ENCODE measurements at regions not wholly inside any gene's neighbourhood (a gene's known extent, or its start where the extent isn't known, plus 50 kb on each side); places are given as distances from the start of the nearest gene placed in this dataset.

GRCh38 chr5:167730121-167730520 is 561.3 kb upstream of the WWC1 start:
- no peak for DNase-seq

DNA sequence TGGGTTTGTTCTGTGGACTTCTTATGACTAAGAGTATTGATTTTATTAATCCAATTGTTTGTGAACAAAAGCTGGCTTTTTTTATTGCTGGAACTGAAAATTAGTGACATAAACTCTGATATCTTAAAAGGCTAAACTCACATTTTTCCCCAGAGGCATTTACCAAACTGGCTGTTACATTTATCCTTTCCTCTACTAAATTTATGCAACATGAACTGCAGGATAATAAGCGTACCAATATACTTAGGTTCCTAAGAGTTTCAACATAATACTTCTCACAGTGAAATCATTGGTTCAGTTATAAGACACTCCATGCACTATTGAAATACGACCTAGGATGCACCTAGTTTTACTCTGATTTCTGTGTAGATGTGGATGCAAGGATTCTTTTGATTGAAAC is 560.8 kb upstream of the WWC1 start:
- no peak for DNase-seq

DNA sequence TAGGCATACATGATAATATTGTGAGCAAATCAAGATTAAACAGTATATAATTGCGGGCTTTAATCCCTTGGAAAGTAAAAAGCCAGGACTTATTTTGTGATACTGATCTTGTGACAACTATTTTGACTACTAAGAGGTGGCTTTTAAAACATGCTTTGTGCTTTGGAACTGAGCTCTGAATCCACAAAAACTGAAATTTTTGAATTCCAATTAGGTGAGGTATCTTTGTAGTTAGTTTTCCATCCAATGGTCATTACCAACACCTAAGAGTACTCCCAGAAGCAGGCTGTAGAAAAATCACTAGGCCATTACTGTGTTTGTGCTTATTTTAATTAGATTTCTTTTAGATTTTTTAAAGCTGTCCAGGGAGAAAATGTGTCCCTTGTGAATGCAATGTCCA is 559.5 kb upstream of the WWC1 start:
- no peak for DNase-seq

- DNase-seq: no peak
Measured at GRCh38 chr5:167732499-167732898, 558.9 kb upstream of the WWC1 start.

DNA sequence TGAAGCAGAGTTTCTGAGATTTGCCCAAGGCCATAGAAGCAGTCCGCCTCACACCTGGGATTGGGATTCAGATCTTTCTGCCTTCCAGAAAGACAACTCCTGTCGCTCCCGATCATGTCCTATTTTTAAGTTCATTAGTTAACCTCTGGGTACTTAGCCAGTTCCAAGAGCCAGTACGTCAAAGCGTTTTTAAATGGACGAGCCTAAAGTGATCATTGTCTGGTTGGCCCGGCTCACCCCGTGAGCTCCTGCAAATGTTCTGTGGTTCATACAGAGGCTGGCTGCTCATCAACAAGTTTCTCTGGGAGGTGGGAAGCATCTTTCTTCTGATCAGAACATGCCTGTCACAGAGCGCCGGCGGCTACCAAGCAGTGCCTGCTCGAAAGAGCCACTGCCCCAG is 554.5 kb upstream of the WWC1 start:
- DNase-seq: no peak

DNA sequence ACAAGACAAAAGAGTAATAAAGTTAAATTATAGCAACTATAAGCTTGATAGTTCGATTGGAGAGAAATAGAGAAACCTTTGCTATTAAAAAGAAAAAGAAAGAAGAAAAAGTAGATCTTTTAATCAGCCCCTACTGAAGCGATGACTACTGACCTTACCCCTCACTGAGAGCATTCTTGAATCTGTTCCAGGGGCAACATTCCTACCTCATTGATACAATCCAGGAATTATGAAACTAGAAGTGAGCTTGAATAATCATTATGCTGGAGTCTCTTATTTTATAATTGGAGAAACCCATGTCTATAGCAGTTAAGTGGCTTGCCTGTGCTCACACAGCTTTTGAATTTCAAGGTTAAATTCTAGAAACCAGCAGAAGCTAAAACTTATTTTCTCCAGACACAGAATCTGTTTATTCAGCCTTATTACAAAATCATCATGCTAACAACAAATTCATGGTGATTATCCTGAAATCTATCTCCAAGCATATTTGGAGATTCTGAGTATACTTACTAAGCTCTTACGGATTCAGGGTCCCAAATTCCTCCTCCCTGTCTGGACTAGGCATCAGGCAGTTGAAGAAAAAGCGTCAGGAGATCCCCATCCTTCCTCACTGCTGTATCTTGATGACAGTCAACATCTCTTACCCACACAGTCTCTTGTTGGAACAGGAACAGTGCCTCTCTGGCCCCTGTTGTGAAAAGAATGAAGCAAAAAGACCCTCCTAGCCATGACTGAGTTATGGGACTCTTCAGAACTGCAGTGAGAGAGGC is 547.6 kb upstream of the WWC1 start:
- no peak for DNase-seq

DNA sequence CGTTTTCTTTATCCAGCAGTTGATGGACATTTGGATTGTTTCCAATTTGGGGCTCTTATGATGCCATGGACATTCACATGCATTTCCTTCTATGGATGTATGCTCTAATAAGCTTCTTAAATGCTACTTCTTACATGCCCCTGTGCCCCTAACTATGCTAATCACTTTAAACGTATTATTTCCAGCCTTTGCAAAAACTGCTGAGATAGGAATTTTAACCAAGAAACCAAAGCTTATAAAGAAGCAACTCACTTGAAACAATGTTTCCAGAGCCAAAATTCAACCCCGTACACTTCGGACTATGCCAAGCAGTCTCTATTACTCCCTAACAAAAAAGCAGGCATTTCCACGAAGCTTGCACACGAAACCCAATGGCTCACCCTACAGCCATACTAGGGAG is 545.6 kb upstream of the WWC1 start:
- no peak for DNase-seq

DNA sequence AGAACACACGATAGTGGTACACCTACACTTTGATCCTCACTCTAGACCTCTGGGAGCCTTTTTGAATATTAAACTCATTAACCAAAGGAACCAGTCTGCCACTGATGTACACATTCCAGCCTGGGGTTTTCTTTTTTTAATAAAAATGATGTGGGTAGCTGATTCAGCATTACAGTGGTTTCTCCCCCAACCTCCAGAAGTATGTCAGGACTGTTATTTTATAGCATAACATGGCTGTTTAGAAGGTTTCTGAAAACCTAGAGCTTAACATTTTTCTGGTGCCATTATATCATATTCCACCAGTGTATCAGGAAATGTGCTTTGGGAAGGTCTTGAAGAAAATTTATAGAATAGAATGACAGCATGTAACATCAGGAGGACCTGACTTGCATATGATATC is 540.9 kb upstream of the WWC1 start:
- DNase-seq: no peak

GRCh38 chr5:167752936-167753335 is 538.5 kb upstream of the WWC1 start:
- no peak for DNase-seq

DNA sequence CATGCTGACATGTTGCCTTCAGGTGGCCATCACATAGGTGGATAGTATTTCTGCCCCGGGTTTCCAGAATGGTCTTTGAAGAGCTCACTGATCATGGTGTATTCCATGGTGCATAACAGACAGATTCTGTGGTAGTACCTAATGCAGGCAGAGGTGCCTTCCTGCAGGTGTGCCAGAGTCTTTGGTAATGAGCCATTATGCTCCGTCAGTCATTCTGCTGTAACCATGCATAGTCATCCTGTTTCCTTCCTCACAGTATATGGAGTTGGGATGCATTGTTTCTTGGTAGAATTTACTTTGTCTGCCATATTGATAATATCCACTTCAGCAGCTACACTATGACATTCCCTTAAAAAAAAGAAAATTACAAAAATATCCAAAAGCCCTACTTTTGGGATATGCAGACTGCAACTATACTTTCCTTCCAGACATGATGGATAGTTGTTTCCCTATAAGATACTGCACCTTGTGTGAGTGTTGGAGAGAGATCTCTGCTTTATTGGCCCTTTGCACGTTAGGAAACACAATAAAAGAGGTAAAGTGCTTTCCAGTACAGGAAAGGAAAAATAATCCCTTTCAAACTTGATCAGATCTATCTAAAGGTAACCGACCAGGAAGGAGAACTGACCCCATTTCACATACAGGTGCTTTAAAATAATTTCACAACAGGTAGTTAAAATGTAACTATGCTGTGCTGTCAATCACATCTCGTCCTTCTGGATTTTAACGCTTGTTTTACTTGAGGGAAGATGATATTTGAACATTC is 537.5 kb upstream of the WWC1 start:
- DNase-seq: no peak

DNA sequence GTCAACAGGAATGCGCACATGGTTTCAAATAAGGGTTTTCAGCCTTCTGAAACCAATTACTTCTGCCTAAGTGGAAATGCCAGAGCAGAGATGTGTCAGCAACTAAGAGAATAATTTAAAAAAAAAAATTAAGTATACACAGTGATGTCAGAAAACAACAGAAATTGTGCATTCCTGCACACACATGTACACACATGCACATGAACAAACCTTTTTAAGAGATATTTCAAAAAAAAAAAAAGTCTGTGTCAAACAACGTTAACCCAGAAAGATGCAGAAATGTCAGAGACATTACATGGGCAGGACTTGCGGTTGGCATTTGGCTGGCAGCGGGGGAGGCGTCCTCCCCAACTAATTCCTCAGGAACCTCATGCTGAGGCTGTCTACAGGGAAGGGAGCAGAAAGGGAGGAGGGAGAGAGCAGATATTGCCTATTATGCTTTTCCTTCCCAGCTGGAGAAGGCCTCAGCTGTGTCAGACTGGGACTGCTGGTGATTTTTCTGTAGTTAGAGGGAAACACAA is 536.9 kb upstream of the WWC1 start:
- DNase-seq: no peak

DNA sequence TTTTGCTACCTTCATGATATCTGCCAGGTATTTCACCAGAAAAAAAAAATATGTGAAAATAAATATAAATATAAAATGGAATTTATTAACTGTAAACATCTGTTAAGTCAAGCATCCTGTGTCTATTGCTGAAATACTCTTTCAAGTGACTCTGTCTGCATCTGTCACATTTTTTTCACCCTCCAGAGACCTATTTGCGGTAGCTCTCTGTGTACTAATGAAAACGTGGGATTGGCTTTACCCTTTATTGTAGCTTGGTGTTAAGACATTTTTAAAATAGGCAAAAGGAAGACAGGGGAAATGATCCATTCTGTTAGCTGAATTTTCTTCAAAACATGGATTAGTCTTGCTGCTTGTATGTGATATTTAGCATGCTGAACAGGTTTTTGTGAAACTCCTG is 536.0 kb upstream of the WWC1 start:
- DNase-seq: no peak

DNA sequence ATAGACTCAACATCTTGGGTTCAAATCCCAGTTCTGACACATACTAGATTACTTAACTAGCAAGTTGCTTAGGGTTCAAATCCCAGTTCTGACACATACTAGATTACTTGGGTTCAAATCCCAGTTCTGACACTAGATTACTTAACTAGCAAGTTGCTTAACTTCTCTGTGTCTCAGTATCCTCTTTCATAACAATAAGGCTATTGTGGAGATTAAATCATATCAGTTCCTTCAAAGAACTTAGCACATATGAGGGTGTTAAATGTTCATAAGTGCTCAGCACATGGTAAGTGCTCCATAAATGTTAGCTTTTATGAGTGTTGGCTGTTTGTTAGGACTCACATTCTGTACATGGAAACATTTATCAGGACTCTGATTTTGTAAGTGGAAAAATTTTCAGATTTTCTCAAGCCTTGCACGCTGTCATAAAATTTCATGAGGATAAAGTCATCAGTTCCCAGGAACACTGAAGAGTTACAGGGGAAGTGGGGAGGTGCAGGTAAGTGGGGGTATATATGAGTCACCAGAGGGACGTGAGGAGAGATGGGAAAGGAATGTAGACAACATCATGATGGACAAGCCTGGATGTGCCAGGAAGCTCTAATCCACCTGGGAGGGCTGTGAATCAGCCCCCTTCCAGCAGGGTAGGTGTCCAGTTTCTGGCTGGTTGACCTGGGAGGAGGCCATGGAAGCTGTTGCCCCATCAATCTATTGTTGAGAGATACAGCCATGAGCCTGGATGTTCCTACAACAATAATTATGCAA is 532.2 kb upstream of the WWC1 start:
- DNase-seq: no peak

DNA sequence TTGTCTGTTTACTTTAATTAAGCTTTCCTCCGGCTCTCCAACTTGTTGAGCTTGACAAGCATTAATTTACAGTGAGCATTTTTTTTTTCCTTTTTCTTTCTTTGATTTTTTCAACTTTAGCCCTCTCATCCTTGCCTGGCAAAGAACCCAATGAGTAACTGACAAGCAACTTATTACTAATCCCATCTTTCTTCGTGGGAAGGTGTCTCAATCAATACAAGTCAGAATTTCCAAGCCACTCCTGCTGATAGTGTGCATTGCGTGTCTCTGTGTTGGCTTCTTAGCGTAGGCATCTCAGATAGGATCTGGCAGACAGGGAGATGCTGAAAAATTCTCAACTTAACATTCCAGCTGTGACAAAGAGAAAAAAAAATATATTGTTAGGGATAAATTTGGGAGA is 527.7 kb upstream of the WWC1 start:
- DNase-seq: no peak

GRCh38 chr5:167764641-167765289 is 526.7 kb upstream of the WWC1 start:
- no peak for DNase-seq

DNA sequence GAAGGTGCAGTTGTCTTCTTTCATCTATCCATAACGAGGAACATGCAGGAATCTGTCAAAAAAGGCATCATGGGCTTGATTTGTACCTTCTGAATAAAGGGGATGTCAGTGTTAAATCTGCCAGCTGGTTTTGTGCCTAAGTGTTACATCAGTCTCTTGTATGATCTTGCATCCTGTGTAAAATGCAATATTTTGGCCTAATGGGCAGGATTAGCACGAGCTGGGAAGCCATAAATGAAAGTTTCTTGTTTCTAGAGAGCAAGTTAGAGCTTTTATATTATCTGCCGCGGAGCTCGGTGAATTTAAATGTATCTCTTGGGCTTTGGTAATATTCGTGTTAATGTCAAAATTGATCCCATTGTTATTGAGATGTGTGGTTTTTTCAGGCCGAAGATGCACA is 526.1 kb upstream of the WWC1 start:
- DNase-seq: no peak

GRCh38 chr5:167766957-167767356 is 524.5 kb upstream of the WWC1 start:
- DNase-seq: no peak

DNA sequence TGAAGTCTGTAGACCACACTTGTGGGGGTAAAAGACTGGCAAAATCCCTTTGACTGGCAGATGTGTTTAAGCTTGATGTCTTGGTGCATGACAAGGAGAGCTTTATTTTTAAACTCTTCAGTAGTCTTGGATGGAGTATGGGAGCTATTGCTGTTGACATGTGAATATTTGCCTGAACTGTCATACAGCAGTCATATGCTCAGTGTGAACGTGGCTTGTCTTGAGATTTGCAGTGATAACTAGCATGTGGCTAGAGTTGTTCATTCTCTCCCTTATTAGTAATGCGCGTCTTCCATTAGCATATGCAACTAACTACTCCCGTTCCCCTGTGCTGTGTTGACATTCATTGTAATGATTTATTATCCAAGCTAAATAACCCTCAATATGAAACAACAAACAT is 523.6 kb upstream of the WWC1 start:
- no peak for DNase-seq

DNA sequence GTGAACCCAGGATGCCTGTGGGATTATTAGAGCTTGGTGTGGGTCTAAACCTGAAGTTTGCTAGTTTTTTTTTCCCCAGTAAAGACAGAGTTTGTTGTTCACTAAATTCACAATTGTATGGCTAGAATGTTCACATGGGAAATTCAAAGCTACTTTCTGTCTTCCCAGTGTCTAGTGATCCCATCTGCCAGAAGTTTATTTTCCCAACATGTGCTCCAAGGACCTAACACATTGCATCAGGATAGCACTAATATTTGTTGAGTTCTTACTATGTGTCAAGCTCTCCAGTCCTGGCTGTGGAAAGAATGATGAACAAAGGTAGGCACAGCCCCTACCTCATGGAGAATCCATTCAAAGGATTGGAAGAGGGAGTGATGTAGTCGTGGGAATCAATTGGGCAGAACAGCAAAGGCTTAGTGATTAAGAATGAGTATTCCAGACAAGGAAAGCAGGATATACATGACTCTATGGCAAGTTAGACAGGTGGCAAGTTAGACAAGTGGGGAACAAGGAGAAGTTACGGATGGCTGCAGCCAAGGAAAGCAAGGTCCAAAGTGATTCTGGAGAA is 521.5 kb upstream of the WWC1 start:
- DNase-seq: no peak

GRCh38 chr5:167770461-167770860 is 521.0 kb upstream of the WWC1 start:
- DNase-seq: no peak

DNA sequence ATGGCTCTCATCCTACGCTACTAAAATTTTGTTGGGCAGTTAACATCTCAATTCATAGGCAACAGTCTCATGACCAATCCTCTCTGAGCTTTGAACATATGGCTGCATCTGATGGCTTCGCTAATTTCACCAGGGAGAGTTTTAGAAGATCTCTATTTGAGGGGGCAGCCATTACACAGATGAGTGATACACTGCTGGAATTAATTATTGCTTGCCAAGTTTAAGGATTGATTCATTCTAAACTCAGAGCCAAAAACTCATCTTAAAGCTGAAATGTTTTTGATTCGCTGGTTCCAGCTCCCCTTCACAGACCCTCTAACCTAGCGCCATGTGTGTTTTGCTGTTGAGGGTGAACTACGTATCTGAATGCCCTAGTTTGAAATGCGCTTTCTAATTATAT is 519.9 kb upstream of the WWC1 start:
- DNase-seq: no peak

DNA sequence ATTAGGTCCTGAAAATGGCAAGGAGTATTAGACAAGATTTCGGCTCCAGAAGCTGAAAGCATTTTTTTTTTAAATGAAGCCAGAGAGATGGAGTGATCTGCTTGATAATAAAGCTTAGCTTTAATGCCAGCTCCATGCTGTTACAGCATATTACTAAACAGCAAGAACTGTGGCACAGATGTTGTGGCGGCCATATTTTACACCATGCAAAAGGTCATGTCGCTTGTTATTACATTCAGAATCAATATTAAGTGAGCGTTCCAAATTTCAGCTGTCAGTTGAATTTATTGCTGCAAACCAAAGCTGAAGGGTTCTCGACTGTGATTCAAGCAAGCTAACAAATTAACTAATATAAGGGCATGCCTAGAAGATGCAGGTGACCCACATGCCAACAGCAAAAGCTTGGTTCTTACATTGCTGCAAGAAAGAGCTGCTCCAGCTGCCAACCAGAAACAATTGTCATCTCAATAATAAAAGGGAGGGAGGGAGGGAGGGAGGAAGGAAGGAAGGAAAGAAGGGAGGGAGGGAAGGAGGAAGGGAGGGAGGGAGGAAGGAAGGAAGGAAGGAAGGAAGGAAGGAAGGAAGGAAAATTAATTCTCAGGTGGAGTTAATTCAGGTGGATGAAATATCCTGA is 517.7 kb upstream of the WWC1 start:
- no peak for DNase-seq
